Lung (tissue), 11 donors: ENCODE measurements at regions not wholly inside any gene's neighbourhood (a gene's known extent, or its start where the extent isn't known, plus 50 kb on each side); places are given as distances from the start of the nearest gene placed in this dataset.

ENCODE experiments used
- ATAC-seq: fragments of 200-7000 bp; cut with Tn5 transposase; one replicate; pipeline ENCODE4 v1.9.1; 2020; ENCODE audit warnings: moderate number of reproducible peaks; ENCODE audit not compliant: insufficient read depth, low FRiP score
- DNase-seq, 3 donors: peaks; one replicate each; pipeline ENCODE4 v3.0.0-alpha.2; 2013 to 2017
- H3K27ac ChIP-seq, 2 donors: one replicate each; pipeline ENCODE4 v1.5.1; 2013; ENCODE audit warnings: mild to moderate bottlenecking in 2 of 2, moderate library complexity in 2 of 2, control low read depth in 1 of 2, inconsistent platforms in 1 of 2, low read depth in 1 of 2, low read length in 1 of 2
- H3K27me3 ChIP-seq, 3 donors: one replicate each; pipeline ENCODE4 v1.5.1; 2013; ENCODE audit warnings: low read length in 2 of 3; ENCODE audit not compliant: control insufficient read depth in 3 of 3, insufficient read depth in 3 of 3
- H3K36me3 ChIP-seq, 4 donors: one replicate each; pipeline ENCODE4 v1.5.1; 2013; ENCODE audit warnings: low read length in 4 of 4, mild to moderate bottlenecking in 1 of 4, moderate library complexity in 1 of 4; ENCODE audit not compliant: control insufficient read depth in 4 of 4, insufficient read depth in 4 of 4
- H3K4me1 ChIP-seq, 5 donors: one replicate each; pipeline ENCODE4 v1.5.1; 2013; ENCODE audit warnings: low read length in 5 of 5, mild to moderate bottlenecking in 2 of 5, moderate library complexity in 1 of 5; ENCODE audit not compliant: control insufficient read depth in 5 of 5, insufficient read depth in 5 of 5
- H3K4me3 ChIP-seq: one replicate; pipeline ENCODE4 v1.5.1; 2013; ENCODE audit warnings: mild to moderate bottlenecking, control low read depth, moderate library complexity
- H3K9ac ChIP-seq, 2 donors: one replicate each; pipeline ENCODE4 v1.5.1; 2013; ENCODE audit warnings: low read length in 2 of 2, control low read depth in 1 of 2; ENCODE audit not compliant: insufficient read depth in 1 of 2
- H3K9me3 ChIP-seq, 4 donors: one replicate each; pipeline ENCODE4 v1.5.1; 2013; ENCODE audit warnings: low read length in 3 of 4, mild to moderate bottlenecking in 1 of 4, moderate library complexity in 1 of 4; ENCODE audit not compliant: control insufficient read depth in 4 of 4, insufficient read depth in 3 of 4
- WGBS, 2 donors: extraction: QIAGEN DNeasy Blood & Tissue Kit; methylation state at CpG; one replicate each; pipeline ENCODE4 v1.1.7; 2013; 5-methylcytosine and 5-hydroxymethylcytosine counted together
- TF ChIP-seq, protein P1 (sequence below): IDR thresholded peaks from 2 replicates; pipeline ENCODE4 v1.5.1; 2012; ENCODE audit warnings: mild to moderate bottlenecking; ENCODE audit errors: control extremely low read depth, extremely low read depth
- donor health status: control.
- donor health status: control.
- donor health status: Bipolar disorder and iron deficiency.
- donor health status: healthy.
- donor health status: DM: yes; HTN: yes; CAD: no.

DNA sequence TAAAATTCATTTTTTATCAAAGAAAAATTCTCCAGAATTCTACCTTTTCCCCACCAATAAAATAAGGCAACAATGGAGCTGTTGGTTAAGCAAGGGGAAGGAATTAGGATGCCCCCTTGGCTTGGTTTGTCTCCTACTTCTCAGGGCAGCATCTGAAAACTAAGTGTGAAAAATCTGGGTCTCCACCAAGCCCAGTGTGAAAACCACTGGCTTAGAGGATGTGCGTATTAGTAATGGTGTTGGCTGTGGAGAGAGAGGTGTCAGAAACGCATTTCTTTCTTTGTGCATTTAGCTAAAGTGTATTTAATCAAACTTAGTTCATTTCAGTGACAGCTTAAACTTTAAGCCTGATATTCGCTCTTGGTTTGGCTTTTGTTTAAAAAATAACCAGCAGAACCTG lies 662.7 kb downstream of the MCTP2 start:
- Histone ChIP-seq H3K36me3 (no peaks in the 10 kb centered on the region), H3K9ac (no peak overlapping the region), H3K27me3 (no peaks in the 10 kb centered on the region), H3K27ac (no peak overlapping the region), H3K9me3 (peaks cover 0 to 3% (median 0%) of the 10 kb centered on the region in 4 donors), H3K4me3 (no peak overlapping the region), H3K4me1 (peaks cover 0 to 3% (median 0%) of the 10 kb centered on the region in 5 donors)
- TF ChIP-seq, protein P1, sequence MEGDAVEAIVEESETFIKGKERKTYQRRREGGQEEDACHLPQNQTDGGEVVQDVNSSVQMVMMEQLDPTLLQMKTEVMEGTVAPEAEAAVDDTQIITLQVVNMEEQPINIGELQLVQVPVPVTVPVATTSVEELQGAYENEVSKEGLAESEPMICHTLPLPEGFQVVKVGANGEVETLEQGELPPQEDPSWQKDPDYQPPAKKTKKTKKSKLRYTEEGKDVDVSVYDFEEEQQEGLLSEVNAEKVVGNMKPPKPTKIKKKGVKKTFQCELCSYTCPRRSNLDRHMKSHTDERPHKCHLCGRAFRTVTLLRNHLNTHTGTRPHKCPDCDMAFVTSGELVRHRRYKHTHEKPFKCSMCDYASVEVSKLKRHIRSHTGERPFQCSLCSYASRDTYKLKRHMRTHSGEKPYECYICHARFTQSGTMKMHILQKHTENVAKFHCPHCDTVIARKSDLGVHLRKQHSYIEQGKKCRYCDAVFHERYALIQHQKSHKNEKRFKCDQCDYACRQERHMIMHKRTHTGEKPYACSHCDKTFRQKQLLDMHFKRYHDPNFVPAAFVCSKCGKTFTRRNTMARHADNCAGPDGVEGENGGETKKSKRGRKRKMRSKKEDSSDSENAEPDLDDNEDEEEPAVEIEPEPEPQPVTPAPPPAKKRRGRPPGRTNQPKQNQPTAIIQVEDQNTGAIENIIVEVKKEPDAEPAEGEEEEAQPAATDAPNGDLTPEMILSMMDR = no peak
- WGBS, 2 donors = 79 to 85% methylated on average over 3 of the region's 3 CpGs
- DNase-seq (no peak), ATAC-seq (no peak)

DNA sequence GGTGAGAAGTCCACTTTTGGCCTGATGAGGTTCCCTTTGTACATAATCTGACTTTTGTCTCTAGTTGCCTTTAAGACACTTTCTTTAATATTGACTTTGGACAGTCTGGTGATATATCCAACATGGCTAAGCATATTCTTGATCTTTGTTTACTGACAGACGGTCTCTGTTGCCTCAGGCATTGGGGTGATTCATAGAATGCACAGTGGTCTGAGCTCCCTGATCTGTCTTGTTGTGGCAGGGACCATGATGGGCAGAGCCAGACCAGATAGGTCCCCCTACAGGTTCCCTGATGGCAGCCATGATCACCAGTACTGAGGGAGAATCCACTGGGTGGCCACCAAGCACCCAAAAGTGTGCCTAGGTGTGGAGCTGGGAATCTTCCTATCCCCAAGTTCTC lies 678.1 kb downstream of the MCTP2 start:
- H3K27ac ChIP-seq = no peak overlapping the region
- 87 to 100% methylated on average over 1 of the region's 1 CpG for WGBS, 2 donors
- no peak for ATAC-seq

DNA sequence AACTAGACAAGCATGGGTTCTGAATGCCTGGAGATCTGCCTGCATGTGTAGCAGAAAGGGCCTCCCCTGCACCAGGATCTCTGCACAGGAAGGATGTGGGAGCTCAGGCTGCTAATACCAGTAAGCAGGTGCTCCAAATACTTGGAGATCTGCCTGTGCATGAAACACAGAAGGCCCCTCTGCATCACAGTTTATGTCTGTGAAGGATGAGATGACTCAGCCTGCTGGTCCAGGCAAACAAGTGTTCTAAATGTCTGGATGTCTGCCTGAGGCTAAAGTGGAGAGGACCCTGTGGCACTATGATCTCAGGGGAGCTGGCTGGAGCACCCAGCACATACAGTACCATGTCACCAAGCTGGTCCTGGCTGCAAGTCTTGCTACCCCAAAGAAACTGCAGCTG lies 678.8 kb downstream of the MCTP2 start:
- Histone ChIP-seq H3K9me3 (peaks cover 0 to 12% (median 8%) of the 10 kb centered on the region in 4 donors), H3K27me3 (no peaks in the 10 kb centered on the region), H3K27ac (no peak overlapping the region), H3K36me3 (no peaks in the 10 kb centered on the region), H3K4me1 (no peaks in the 10 kb centered on the region), H3K4me3 (no peak overlapping the region), H3K9ac (no peak overlapping the region)
- ATAC-seq = no peak
- TF ChIP-seq, protein P1 = no peak
- no peak for DNase-seq

More for the DNA sequence above, 678.1 kb downstream of the MCTP2 start:
- H3K4me1 ChIP-seq = no peaks in the 10 kb centered on the region
- no peak for DNase-seq
- no peaks in the 10 kb centered on the region for H3K27me3 ChIP-seq
- no peak overlapping the region for H3K9ac ChIP-seq
- H3K9me3 ChIP-seq = peaks cover 0 to 12% (median 8%) of the 10 kb centered on the region in 4 donors
- no peaks in the 10 kb centered on the region for H3K36me3 ChIP-seq
- TF ChIP-seq, protein P1 = no peak
- no peak overlapping the region for H3K4me3 ChIP-seq

DNA sequence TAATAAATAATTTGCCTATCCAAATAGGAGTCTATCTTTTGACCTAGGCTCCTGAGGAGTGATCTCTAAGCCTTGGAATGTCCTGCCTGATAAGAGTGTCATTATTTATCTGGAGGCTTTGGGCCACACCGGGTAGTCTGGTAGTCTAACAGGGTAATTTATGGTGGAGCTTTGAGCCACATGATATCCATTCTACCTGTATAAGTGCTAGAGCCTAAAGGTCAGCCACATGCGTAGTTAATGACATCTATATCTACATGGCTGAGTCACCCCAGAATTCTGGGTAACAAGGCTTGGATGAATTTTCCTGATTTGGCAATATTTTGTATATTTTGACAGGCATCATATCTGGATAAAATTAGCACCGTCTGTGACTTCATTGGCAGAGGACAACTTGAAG lies 681.4 kb downstream of the MCTP2 start:
- TF ChIP-seq, protein P1 = no peak
- Histone ChIP-seq H3K27ac (no peak overlapping the region), H3K4me3 (no peak overlapping the region), H3K4me1 (peaks cover 0 to 17% (median 0%) of the 10 kb centered on the region in 5 donors), H3K27me3 (no peaks in the 10 kb centered on the region), H3K9me3 (peaks cover 0 to 12% (median 7%) of the 10 kb centered on the region in 4 donors), H3K9ac (no peak overlapping the region), H3K36me3 (no peaks in the 10 kb centered on the region)
- 68 to 80% methylated on average over 3 of the region's 3 CpGs for WGBS, 2 donors
- ATAC-seq (no peak), DNase-seq (no peak)
